HG03439 (cell line): ENCODE measurements at regions not wholly inside any gene's neighbourhood (a gene's known extent, or its start where the extent isn't known, plus 50 kb on each side); places are given as distances from the start of the nearest gene placed in this dataset.
A peak's percentile ranks its signal among the peaks of the same experiment; 100 is the strongest.
"Not testable (repeated sequence)": the region's sequence is repeated elsewhere in the genome, so short reads cannot be mapped to it uniquely, and the experiment has no call there.

ENCODE experiments used
- ATAC-seq: cut with Tn5 transposase; IDR thresholded peaks from one replicate; pipeline ENCODE4 v1.9.1; 2021; ENCODE audit warnings: mild to moderate bottlenecking, moderate library complexity; ENCODE audit not compliant: unreplicated experiment

GRCh38 chr17:72385475-72385874 lies 264.7 kb downstream of the SOX9 start:
- ATAC-seq, result no peak

GRCh38 chr17:72386173-72386572 lies 265.4 kb downstream of the SOX9 start:
- ATAC-seq, result not testable (repeated sequence)

- no peak for ATAC-seq
Observed at GRCh38 chr17:72386619-72387237, 265.9 kb downstream of the SOX9 start.

GRCh38 chr17:72387487-72387886 lies 266.7 kb downstream of the SOX9 start:
- ATAC-seq, result no peak

- no peak for ATAC-seq
Observed at GRCh38 chr17:72387969-72388368, 267.1 kb downstream of the SOX9 start.

GRCh38 chr17:72388765-72389473 lies 268.1 kb downstream of the SOX9 start:
- ATAC-seq, result peak; percentile 62

GRCh38 chr17:72390675-72391508 lies 270.1 kb downstream of the SOX9 start:
- no peak for ATAC-seq

- no peak for ATAC-seq
Observed at GRCh38 chr17:72392056-72393010, 271.5 kb downstream of the SOX9 start.

- ATAC-seq, result no peak
Observed at GRCh38 chr17:72393553-72393952, 272.7 kb downstream of the SOX9 start.

GRCh38 chr17:72394531-72394930 lies 273.7 kb downstream of the SOX9 start:
- ATAC-seq, result no peak

- ATAC-seq, result no peak
Observed at GRCh38 chr17:72396121-72396520, 275.3 kb downstream of the SOX9 start.

- no peak for ATAC-seq
Observed at GRCh38 chr17:72397223-72397667, 276.4 kb downstream of the SOX9 start.

GRCh38 chr17:72397687-72398086 lies 276.9 kb downstream of the SOX9 start:
- ATAC-seq, result no peak

GRCh38 chr17:72399023-72399607 lies 278.3 kb downstream of the SOX9 start:
- no peak for ATAC-seq

- no peak for ATAC-seq
Observed at GRCh38 chr17:72399608-72400487, 279.0 kb downstream of the SOX9 start.

GRCh38 chr17:72400488-72400827 lies 279.6 kb downstream of the SOX9 start:
- no peak for ATAC-seq

GRCh38 chr17:72400863-72401262 lies 280.0 kb downstream of the SOX9 start:
- no peak for ATAC-seq

GRCh38 chr17:72401883-72402726 lies 281.3 kb downstream of the SOX9 start:
- ATAC-seq, result no peak
